BJ (cell line): ENCODE measurements at regions not wholly inside any gene's neighbourhood (a gene's known extent, or its start where the extent isn't known, plus 50 kb on each side); places are given as distances from the start of the nearest gene placed in this dataset.

Source experiments
- CTCF ChIA-PET: fragments of 350-600 bp; formaldehyde crosslinking; extraction: SDS; loops from one replicate; lab custom pipeline; 2021; ENCODE audit warnings: antibody characterized with exemption, inconsistent platforms; lab: Yijun Ruan, JAX
- POLR2A ChIA-PET: fragments of 300-600 bp; sonication (Branson Sonifier 250); formaldehyde crosslinking; extraction: SDS; loops from one replicate; lab custom pipeline; 2021; ENCODE audit warnings: antibody characterized with exemption; lab: Charles Lee
- DNase-seq: peaks from one replicate; pipeline ENCODE4 v3.0.0-alpha.2; 2011; ENCODE audit warnings: low read depth
- H3K27me3 ChIP-seq: 2 replicates; pipeline ENCODE4 v1.6.0; 2011; ENCODE audit warnings: low read length; ENCODE audit not compliant: control insufficient read depth, insufficient read depth
- H3K36me3 ChIP-seq: 2 replicates; pipeline ENCODE4 v1.5.1; 2011; ENCODE audit warnings: low read length; ENCODE audit not compliant: control insufficient read depth, insufficient read depth
- H3K4me3 ChIP-seq: 2 replicates; pipeline ENCODE4 v1.5.1; 2011; ENCODE audit warnings: low read depth, mild to moderate bottlenecking, control low read depth, low read length
- CTCF ChIP-seq: IDR thresholded peaks from 2 replicates; pipeline ENCODE4 v1.5.1; 2011; ENCODE audit warnings: low read depth, mild to moderate bottlenecking, control low read depth, inconsistent platforms, low read length, moderate library complexity; ENCODE audit not compliant: insufficient read depth

- CTCF ChIA-PET = no interaction called here
- TF ChIP-seq CTCF = no peak
- Histone ChIP-seq H3K4me3 (no peak overlapping the region), H3K27me3 (no peaks in the 10 kb centered on the region), H3K36me3 (no peaks in the 10 kb centered on the region)
- no peak for DNase-seq
- POLR2A ChIA-PET = no interaction called here
Observed at GRCh38 chrX:30941898-30942297, 52.8 kb upstream of the TAB3 start.

GRCh38 chrX:30939928-30940327 lies 50.9 kb upstream of the TAB3 start:
- ChIA-PET CTCF (no interaction called here), POLR2A (no interaction called here)
- TF ChIP-seq CTCF = no peak
- Histone ChIP-seq H3K36me3 (no peaks in the 10 kb centered on the region), H3K27me3 (no peaks in the 10 kb centered on the region), H3K4me3 (no peak overlapping the region)
- DNase-seq = no peak
